ENCODE measurements at regions not wholly inside any gene's neighbourhood (a gene's known extent, or its start where the extent isn't known, plus 50 kb on each side); places are given as distances from the start of the nearest gene placed in this dataset.
"Not testable (repeated sequence)": the region's sequence is repeated elsewhere in the genome, so short reads cannot be mapped to it uniquely, and the experiment has no call there.

DNA sequence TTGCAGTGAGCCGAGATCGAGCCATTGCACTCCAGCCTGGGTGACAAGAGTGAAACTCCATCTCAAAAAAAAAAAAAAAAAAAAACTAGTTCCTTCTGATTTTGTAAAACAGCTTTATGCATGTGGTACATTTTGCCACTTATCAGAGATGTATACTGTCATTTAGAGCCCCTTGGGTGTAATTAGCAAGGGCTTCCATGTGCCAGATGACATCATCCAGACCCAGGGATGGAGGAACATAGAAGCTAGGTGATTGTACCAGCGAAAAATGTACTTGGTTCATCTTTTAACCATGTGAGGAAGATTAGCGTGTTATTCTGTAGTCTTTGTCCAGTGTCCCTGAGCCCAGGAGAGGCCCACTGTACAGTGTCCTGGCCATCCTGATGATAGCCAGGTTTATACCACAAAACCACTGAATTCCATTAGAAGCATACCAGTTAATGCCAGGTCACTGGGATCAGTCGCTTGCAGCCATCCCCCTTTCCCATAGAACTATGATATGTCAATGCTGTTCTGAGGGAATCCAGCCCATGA, 239.3 kb upstream of the SGCD start:
- no peak for TF ChIP-seq IRF2 (CRISPR knock-in tag; IDR thresholded peaks at IDR 0.05; ENCODE audit: borderline replicate concordance, low read depth)
- TF ChIP-seq ZNF138 (CRISPR knock-in tag; conservative IDR thresholded peaks at IDR 0.05): no peak
- TF ChIP-seq, protein P1, sequence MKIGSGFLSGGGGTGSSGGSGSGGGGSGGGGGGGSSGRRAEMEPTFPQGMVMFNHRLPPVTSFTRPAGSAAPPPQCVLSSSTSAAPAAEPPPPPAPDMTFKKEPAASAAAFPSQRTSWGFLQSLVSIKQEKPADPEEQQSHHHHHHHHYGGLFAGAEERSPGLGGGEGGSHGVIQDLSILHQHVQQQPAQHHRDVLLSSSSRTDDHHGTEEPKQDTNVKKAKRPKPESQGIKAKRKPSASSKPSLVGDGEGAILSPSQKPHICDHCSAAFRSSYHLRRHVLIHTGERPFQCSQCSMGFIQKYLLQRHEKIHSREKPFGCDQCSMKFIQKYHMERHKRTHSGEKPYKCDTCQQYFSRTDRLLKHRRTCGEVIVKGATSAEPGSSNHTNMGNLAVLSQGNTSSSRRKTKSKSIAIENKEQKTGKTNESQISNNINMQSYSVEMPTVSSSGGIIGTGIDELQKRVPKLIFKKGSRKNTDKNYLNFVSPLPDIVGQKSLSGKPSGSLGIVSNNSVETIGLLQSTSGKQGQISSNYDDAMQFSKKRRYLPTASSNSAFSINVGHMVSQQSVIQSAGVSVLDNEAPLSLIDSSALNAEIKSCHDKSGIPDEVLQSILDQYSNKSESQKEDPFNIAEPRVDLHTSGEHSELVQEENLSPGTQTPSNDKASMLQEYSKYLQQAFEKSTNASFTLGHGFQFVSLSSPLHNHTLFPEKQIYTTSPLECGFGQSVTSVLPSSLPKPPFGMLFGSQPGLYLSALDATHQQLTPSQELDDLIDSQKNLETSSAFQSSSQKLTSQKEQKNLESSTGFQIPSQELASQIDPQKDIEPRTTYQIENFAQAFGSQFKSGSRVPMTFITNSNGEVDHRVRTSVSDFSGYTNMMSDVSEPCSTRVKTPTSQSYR (CRISPR knock-in tag; IDR thresholded peaks at IDR 0.05): no peak
- no peak for TF ChIP-seq CBFB (CRISPR knock-in tag; IDR thresholded peaks at IDR 0.05; ENCODE audit: low read depth)
- TF ChIP-seq ZNF317 (CRISPR knock-in tag; IDR thresholded peaks at IDR 0.05; ENCODE audit: borderline replicate concordance, low read depth): no peak
- TF ChIP-seq ZNF232 (CRISPR knock-in tag; IDR thresholded peaks at IDR 0.05): no peak
- TF ChIP-seq ETV6 (CRISPR knock-in tag; IDR thresholded peaks at IDR 0.05): no peak
- no peak for TF ChIP-seq MLX (CRISPR knock-in tag; IDR thresholded peaks at IDR 0.05)
- TF ChIP-seq TCF7 (CRISPR knock-in tag; IDR thresholded peaks at IDR 0.05; ENCODE audit: low read depth): no peak
- TF ChIP-seq HMGA2 (CRISPR knock-in tag; IDR thresholded peaks at IDR 0.05): no peak
- TF ChIP-seq TEAD4 (CRISPR knock-in tag; IDR thresholded peaks at IDR 0.05): no peak
- Mint-ChIP-seq H3K4me1 (no peaks in the 10 kb centered on the region), H3K27ac (no peak overlapping the region), H3K4me3 (no peak overlapping the region), H3K36me3 (peaks cover 36% of the 10 kb centered on the region), H3K27me3 (ENCODE audit: low read depth) (peaks cover 4% of the 10 kb centered on the region; the same call in 1 of the 2 replicates), H3K9me3 (peaks cover 55% of the 10 kb centered on the region)
- ChIA-PET CTCF (no interaction called here), POLR2A (no interaction called here)
- ATAC-seq: no peak
- no peak for DNase-seq (ENCODE audit: low spot score)

DNA sequence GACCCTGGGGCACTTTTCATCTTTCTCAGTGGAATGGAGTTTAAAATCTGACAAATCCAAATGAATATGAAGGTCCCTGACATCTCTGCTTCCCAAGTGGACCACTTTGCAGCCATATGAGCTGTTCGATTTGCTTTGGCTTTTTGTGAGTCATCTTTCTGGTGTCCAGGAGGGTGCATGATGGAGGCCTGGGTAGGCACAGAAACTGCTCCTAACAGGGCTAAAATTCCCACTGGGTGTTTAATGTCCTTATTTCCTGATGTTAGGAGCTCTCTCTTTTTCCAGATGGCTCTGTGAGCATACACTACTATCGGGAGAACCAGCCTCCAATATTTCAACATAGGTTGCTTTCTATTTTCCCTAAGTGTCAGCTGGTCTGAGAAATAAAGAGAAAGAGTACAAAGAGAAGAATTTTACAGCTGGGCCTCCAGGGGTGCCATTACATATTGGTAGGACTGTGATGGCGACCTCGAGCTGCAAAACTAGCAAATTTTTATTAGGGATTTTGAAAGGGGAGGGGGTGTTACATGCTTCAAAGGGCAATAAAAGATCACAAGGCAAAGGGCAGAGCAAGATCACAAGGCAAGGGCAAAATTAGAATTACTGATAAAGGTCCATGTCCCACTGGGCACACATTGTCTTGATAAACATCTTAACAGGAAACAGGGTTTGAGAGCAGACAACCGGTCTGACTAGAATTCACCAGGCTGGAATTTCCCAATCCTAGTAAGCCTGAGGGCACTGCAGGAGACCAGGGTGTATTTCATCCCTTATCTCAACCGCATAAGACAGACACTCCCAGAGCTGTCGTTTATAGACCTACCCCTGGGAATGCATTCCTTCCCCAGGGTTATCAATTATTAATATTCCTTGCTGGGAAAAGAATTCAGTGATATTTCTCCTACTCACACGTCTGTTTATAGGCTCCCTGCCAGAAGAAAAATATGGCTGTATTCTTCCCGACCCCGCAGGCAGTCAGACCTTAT, 236.7 kb upstream of the SGCD start:
- POLR2A ChIA-PET; CTCF ChIA-PET; H3K27me3 Mint-ChIP-seq (ENCODE audit: low read depth); H3K4me3 Mint-ChIP-seq; H3K4me1 Mint-ChIP-seq; ATAC-seq; DNase-seq (ENCODE audit: low spot score); H3K27ac Mint-ChIP-seq: not testable (repeated sequence)
- Mint-ChIP-seq H3K9me3 (peaks cover 64% of the 10 kb centered on the region), H3K36me3 (peaks cover 36% of the 10 kb centered on the region)

- H3K4me3 Mint-ChIP-seq: no peak overlapping the region
- POLR2A ChIA-PET: no interaction called here
- peaks cover 35% of the 10 kb centered on the region for H3K36me3 Mint-ChIP-seq
- TF ChIP-seq ZNF317 (CRISPR knock-in tag; IDR thresholded peaks at IDR 0.05; ENCODE audit: borderline replicate concordance, low read depth) (no peak), AFF4 (CRISPR knock-in tag; IDR thresholded peaks at IDR 0.05; ENCODE audit: borderline replicate concordance) (no peak), ZNF219 (CRISPR knock-in tag; IDR thresholded peaks at IDR 0.05; ENCODE audit: borderline replicate concordance) (no peak), SP1 (CRISPR knock-in tag; conservative IDR thresholded peaks at IDR 0.05) (no peak), ESRRA (CRISPR knock-in tag; IDR thresholded peaks at IDR 0.05; ENCODE audit: borderline replicate concordance) (no peak), PREB (CRISPR knock-in tag; IDR thresholded peaks at IDR 0.05; ENCODE audit: borderline replicate concordance) (no peak), PRRX2 (CRISPR knock-in tag; IDR thresholded peaks at IDR 0.05) (no peak)
- TF ChIP-seq, protein P2, sequence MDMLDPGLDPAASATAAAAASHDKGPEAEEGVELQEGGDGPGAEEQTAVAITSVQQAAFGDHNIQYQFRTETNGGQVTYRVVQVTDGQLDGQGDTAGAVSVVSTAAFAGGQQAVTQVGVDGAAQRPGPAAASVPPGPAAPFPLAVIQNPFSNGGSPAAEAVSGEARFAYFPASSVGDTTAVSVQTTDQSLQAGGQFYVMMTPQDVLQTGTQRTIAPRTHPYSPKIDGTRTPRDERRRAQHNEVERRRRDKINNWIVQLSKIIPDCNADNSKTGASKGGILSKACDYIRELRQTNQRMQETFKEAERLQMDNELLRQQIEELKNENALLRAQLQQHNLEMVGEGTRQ (CRISPR knock-in tag; IDR thresholded peaks at IDR 0.05): no peak
- H3K9me3 Mint-ChIP-seq: peaks cover 51% of the 10 kb centered on the region
- no peak overlapping the region for H3K27ac Mint-ChIP-seq
- peaks cover 5% of the 10 kb centered on the region for H3K4me1 Mint-ChIP-seq
- ATAC-seq: no peak
- DNase-seq (ENCODE audit: low spot score): no peak
- H3K27me3 Mint-ChIP-seq (ENCODE audit: low read depth): peaks cover 4% of the 10 kb centered on the region; the same call in 1 of the 2 replicates
- CTCF ChIA-PET: no interaction called here
Observed at GRCh38 chr5:156093024-156093423, 233.9 kb upstream of the SGCD start.
